ENCODE measurements at regions not wholly inside any gene's neighbourhood (a gene's known extent, or its start where the extent isn't known, plus 50 kb on each side); places are given as distances from the start of the nearest gene placed in this dataset.

GRCh38 chr2:200013906-200014305 lies 58.5 kb downstream of the MAIP1 start:
- Mint-ChIP-seq H3K36me3 (ENCODE audit: low read depth) (no peaks in the 10 kb centered on the region), H3K4me1 (no peaks in the 10 kb centered on the region), H3K9me3 (no peaks in the 10 kb centered on the region), H3K27me3 (peaks cover 9% of the 10 kb centered on the region), H3K27ac (no peak overlapping the region), H3K4me3 (no peak overlapping the region)
- ATAC-seq = no peak
- no peak for DNase-seq

- no peaks in the 10 kb centered on the region for H3K4me1 Mint-ChIP-seq
- H3K27me3 Mint-ChIP-seq = peaks cover 10% of the 10 kb centered on the region
- ATAC-seq (no peak), DNase-seq (no peak)
- no peak overlapping the region for H3K27ac Mint-ChIP-seq
- no peaks in the 10 kb centered on the region for H3K36me3 Mint-ChIP-seq (ENCODE audit: low read depth)
- no peaks in the 10 kb centered on the region for H3K9me3 Mint-ChIP-seq
- no peak overlapping the region for H3K4me3 Mint-ChIP-seq
Observed at GRCh38 chr2:200021449-200022114, 66.2 kb downstream of the MAIP1 start.

GRCh38 chr2:200022511-200022910 lies 67.1 kb downstream of the MAIP1 start:
- H3K4me1 Mint-ChIP-seq = no peaks in the 10 kb centered on the region
- H3K27me3 Mint-ChIP-seq = peaks cover 9% of the 10 kb centered on the region
- H3K9me3 Mint-ChIP-seq = no peaks in the 10 kb centered on the region
- no peak overlapping the region for H3K4me3 Mint-ChIP-seq
- ATAC-seq = no peak
- H3K36me3 Mint-ChIP-seq (ENCODE audit: low read depth) = no peaks in the 10 kb centered on the region
- DNase-seq = no peak
- H3K27ac Mint-ChIP-seq = no peak overlapping the region

- Mint-ChIP-seq H3K36me3 (ENCODE audit: low read depth) (no peaks in the 10 kb centered on the region), H3K4me3 (no peak overlapping the region), H3K4me1 (no peaks in the 10 kb centered on the region), H3K27ac (no peak overlapping the region), H3K27me3 (peaks cover 9% of the 10 kb centered on the region), H3K9me3 (no peaks in the 10 kb centered on the region)
- no peak for DNase-seq
- ATAC-seq = no peak
Observed at GRCh38 chr2:200023570-200023969, 68.2 kb downstream of the MAIP1 start.

GRCh38 chr2:200025717-200026116 lies 70.3 kb downstream of the MAIP1 start:
- Mint-ChIP-seq H3K4me3 (no peak overlapping the region), H3K36me3 (ENCODE audit: low read depth) (no peaks in the 10 kb centered on the region), H3K9me3 (no peaks in the 10 kb centered on the region), H3K27me3 (peaks cover 7% of the 10 kb centered on the region), H3K27ac (no peak overlapping the region), H3K4me1 (no peaks in the 10 kb centered on the region)
- ATAC-seq (no peak), DNase-seq (no peak)

GRCh38 chr2:200026332-200027230 lies 71.2 kb downstream of the MAIP1 start:
- Mint-ChIP-seq H3K27ac (no peak overlapping the region), H3K4me1 (no peaks in the 10 kb centered on the region)

GRCh38 chr2:200028998-200029397 lies 73.6 kb downstream of the MAIP1 start:
- no peak for ATAC-seq
- Mint-ChIP-seq H3K36me3 (ENCODE audit: low read depth) (no peaks in the 10 kb centered on the region), H3K9me3 (no peaks in the 10 kb centered on the region), H3K4me3 (no peak overlapping the region), H3K4me1 (no peaks in the 10 kb centered on the region), H3K27ac (no peak overlapping the region), H3K27me3 (peaks cover 5% of the 10 kb centered on the region)
- no peak for DNase-seq

More at GRCh38 chr2:200026332-200027230, 71.2 kb downstream of the MAIP1 start:
- Mint-ChIP-seq H3K4me3 (no peak overlapping the region), H3K36me3 (ENCODE audit: low read depth) (no peaks in the 10 kb centered on the region), H3K27me3 (peaks cover 7% of the 10 kb centered on the region), H3K9me3 (no peaks in the 10 kb centered on the region)
- no peak for DNase-seq
- no peak for ATAC-seq

GRCh38 chr2:200032895-200033294 lies 77.5 kb downstream of the MAIP1 start:
- DNase-seq = no peak
- Mint-ChIP-seq H3K36me3 (ENCODE audit: low read depth) (no peaks in the 10 kb centered on the region), H3K4me1 (no peaks in the 10 kb centered on the region), H3K4me3 (no peak overlapping the region), H3K27ac (no peak overlapping the region), H3K9me3 (no peaks in the 10 kb centered on the region), H3K27me3 (peaks cover 5% of the 10 kb centered on the region)
- ATAC-seq = no peak

- ATAC-seq (no peak), DNase-seq (no peak)
- Mint-ChIP-seq H3K4me1 (no peaks in the 10 kb centered on the region), H3K9me3 (no peaks in the 10 kb centered on the region), H3K27ac (no peak overlapping the region), H3K4me3 (no peak overlapping the region), H3K27me3 (peaks cover 5% of the 10 kb centered on the region), H3K36me3 (ENCODE audit: low read depth) (no peaks in the 10 kb centered on the region)
Observed at GRCh38 chr2:200033929-200034328, 78.5 kb downstream of the MAIP1 start.

GRCh38 chr2:200034816-200035215 lies 79.4 kb downstream of the MAIP1 start:
- Mint-ChIP-seq H3K36me3 (ENCODE audit: low read depth) (no peaks in the 10 kb centered on the region), H3K9me3 (no peaks in the 10 kb centered on the region)

GRCh38 chr2:200039724-200040650 lies 84.6 kb downstream of the MAIP1 start:
- peaks cover 8% of the 10 kb centered on the region for H3K27me3 Mint-ChIP-seq
- DNase-seq (no peak), ATAC-seq (no peak)
- H3K36me3 Mint-ChIP-seq (ENCODE audit: low read depth) = no peaks in the 10 kb centered on the region
- H3K9me3 Mint-ChIP-seq = peaks cover 5% of the 10 kb centered on the region
- H3K4me3 Mint-ChIP-seq = no peak overlapping the region
- H3K27ac Mint-ChIP-seq = no peak overlapping the region
- H3K4me1 Mint-ChIP-seq = no peaks in the 10 kb centered on the region

More at GRCh38 chr2:200034816-200035215, 79.4 kb downstream of the MAIP1 start:
- H3K4me3 Mint-ChIP-seq = no peak overlapping the region
- no peak for DNase-seq
- H3K27me3 Mint-ChIP-seq = peaks cover 5% of the 10 kb centered on the region
- no peaks in the 10 kb centered on the region for H3K4me1 Mint-ChIP-seq
- no peak overlapping the region for H3K27ac Mint-ChIP-seq
- no peak for ATAC-seq

- ATAC-seq (no peak), DNase-seq (no peak)
- Mint-ChIP-seq H3K27ac (no peak overlapping the region), H3K4me3 (no peak overlapping the region), H3K27me3 (peaks cover 8% of the 10 kb centered on the region), H3K9me3 (peaks cover 7% of the 10 kb centered on the region), H3K4me1 (no peaks in the 10 kb centered on the region), H3K36me3 (ENCODE audit: low read depth) (no peaks in the 10 kb centered on the region)
Observed at GRCh38 chr2:200040831-200041230, 85.4 kb downstream of the MAIP1 start.

GRCh38 chr2:200041639-200042038 lies 86.3 kb downstream of the MAIP1 start:
- peaks cover 6% of the 10 kb centered on the region for H3K27me3 Mint-ChIP-seq
- ATAC-seq (no peak), DNase-seq (no peak)
- peaks cover 13% of the 10 kb centered on the region for H3K9me3 Mint-ChIP-seq
- no peak overlapping the region for H3K27ac Mint-ChIP-seq
- H3K36me3 Mint-ChIP-seq (ENCODE audit: low read depth) = no peaks in the 10 kb centered on the region
- no peak overlapping the region for H3K4me3 Mint-ChIP-seq
- no peaks in the 10 kb centered on the region for H3K4me1 Mint-ChIP-seq

- Mint-ChIP-seq H3K4me3 (no peak overlapping the region), H3K4me1 (no peaks in the 10 kb centered on the region), H3K36me3 (ENCODE audit: low read depth) (no peaks in the 10 kb centered on the region), H3K27ac (no peak overlapping the region), H3K9me3 (peaks cover 15% of the 10 kb centered on the region), H3K27me3 (peaks cover 7% of the 10 kb centered on the region)
- ATAC-seq = no peak
- no peak for DNase-seq
Observed at GRCh38 chr2:200042102-200042735, 86.8 kb downstream of the MAIP1 start.

All from activated naive CD8-positive, alpha-beta T cell treated with anti-CD3 and anti-CD28 coated beads, Interleukin-2, amount 50 U/mL, for 24 hours (primary cell).